GM10248 (cell line): ENCODE measurements at regions not wholly inside any gene's neighbourhood (a gene's known extent, or its start where the extent isn't known, plus 50 kb on each side); places are given as distances from the start of the nearest gene placed in this dataset.

Experiments
- CTCF ChIA-PET: fragments of 300-600 bp; sonication (Branson Sonifier 250); formaldehyde crosslinking; extraction: SDS; loops from one replicate; lab custom pipeline; 2021; ENCODE audit warnings: antibody characterized with exemption; lab: Yijun Ruan, JAX
- POLR2A ChIA-PET: fragments of 350-650 bp; sonication (Branson Sonifier 250); formaldehyde crosslinking; extraction: SDS; loops from one replicate; lab custom pipeline; 2020; ENCODE audit warnings: antibody characterized with exemption; lab: Yijun Ruan, JAX
- DNase-seq: peaks from one replicate; pipeline ENCODE4 v3.0.0; 2012; ENCODE audit errors: extremely low spot score
- CTCF ChIP-seq: IDR thresholded peaks from 2 replicates; pipeline ENCODE4 v1.5.1; 2012; ENCODE audit warnings: mild to moderate bottlenecking, low read depth; ENCODE audit errors: extremely low read depth, missing control alignments, control extremely low read depth

- no peak for DNase-seq
- ChIA-PET POLR2A (no interaction called here), CTCF (interaction anchor here (1.0 kb wide), 1 partner anchor 18 kb away, joined by 3 read pairs; no protein-coding TSS in a partner anchor)
- no peak for TF ChIP-seq CTCF
Measured at GRCh38 chr17:34511931-34512330, 67.5 kb upstream of the TMEM132E start.

- TF ChIP-seq CTCF = no peak
- DNase-seq = no peak
- ChIA-PET CTCF (no interaction called here), POLR2A (no interaction called here)
Measured at GRCh38 chr17:34511265-34511664, 68.1 kb upstream of the TMEM132E start.

GRCh38 chr17:34504814-34505484 lies 74.4 kb upstream of the TMEM132E start:
- no peak for DNase-seq
- TF ChIP-seq CTCF = no peak
- ChIA-PET POLR2A (no interaction called here), CTCF (no interaction called here)

GRCh38 chr17:34503528-34504195 lies 75.7 kb upstream of the TMEM132E start:
- no peak for TF ChIP-seq CTCF
- CTCF ChIA-PET = interaction anchor here (0.9 to 1.9 kb wide), 3 partner anchors 10 to 15 kb away, joined by 3 to 5 read pairs (median 4); no protein-coding TSS in a partner anchor
- POLR2A ChIA-PET = no interaction called here
- DNase-seq = no peak

- ChIA-PET POLR2A (no interaction called here), CTCF (interaction anchor here (1.9 kb wide), 1 partner anchor 14 kb away, joined by 4 read pairs; no protein-coding TSS in a partner anchor)
- TF ChIP-seq CTCF = no peak
- DNase-seq = no peak
Measured at GRCh38 chr17:34502426-34502825, 77.0 kb upstream of the TMEM132E start.

- CTCF ChIA-PET = interaction anchor here (0.8 kb wide), 1 partner anchor 43 kb away, joined by 3 read pairs; no protein-coding TSS in a partner anchor
- POLR2A ChIA-PET = no interaction called here
- no peak for TF ChIP-seq CTCF
- no peak for DNase-seq
Measured at GRCh38 chr17:34499576-34499975, 79.8 kb upstream of the TMEM132E start.
